PFSK-1 (cell line): ENCODE measurements at regions not wholly inside any gene's neighbourhood (a gene's known extent, or its start where the extent isn't known, plus 50 kb on each side); places are given as distances from the start of the nearest gene placed in this dataset.

Experiments
- FOXP2 ChIP-seq: optimal IDR thresholded peaks from 2 replicates; pipeline ENCODE3; 2011; ENCODE audit warnings: borderline replicate concordance, control low read depth, inconsistent platforms; ENCODE audit not compliant: insufficient read depth; ENCODE audit errors: extremely low read length, extremely low read depth
- POLR2AphosphoS5 ChIP-seq: IDR thresholded peaks from 2 replicates; pipeline ENCODE4 v1.6.1; 2012; ENCODE audit warnings: low read depth, mild to moderate bottlenecking, control low read depth, low read length, moderate library complexity
- SIN3A ChIP-seq: IDR thresholded peaks from 2 replicates; pipeline ENCODE4 v1.6.1; 2012; ENCODE audit warnings: mild to moderate bottlenecking, low read length, moderate library complexity, borderline replicate concordance; ENCODE audit not compliant: insufficient read depth
- TAF1 ChIP-seq: IDR thresholded peaks from 2 replicates; pipeline ENCODE4 v1.6.1; 2012; ENCODE audit warnings: low read length, control low read depth, borderline replicate concordance; ENCODE audit not compliant: insufficient read depth
- TF ChIP-seq, protein P1 (sequence below), 2 experiments: IDR thresholded peaks; 2 replicates each; pipeline versions ENCODE4 v1.6.1 to v1.8.0; 2011 to 2012; ENCODE audit warnings: low read depth in 2 of 2, low read length in 2 of 2, control low read depth in 1 of 2, inconsistent platforms in 1 of 2, mild to moderate bottlenecking in 1 of 2, moderate library complexity in 1 of 2; ENCODE audit not compliant: insufficient read depth in 1 of 2

DNA sequence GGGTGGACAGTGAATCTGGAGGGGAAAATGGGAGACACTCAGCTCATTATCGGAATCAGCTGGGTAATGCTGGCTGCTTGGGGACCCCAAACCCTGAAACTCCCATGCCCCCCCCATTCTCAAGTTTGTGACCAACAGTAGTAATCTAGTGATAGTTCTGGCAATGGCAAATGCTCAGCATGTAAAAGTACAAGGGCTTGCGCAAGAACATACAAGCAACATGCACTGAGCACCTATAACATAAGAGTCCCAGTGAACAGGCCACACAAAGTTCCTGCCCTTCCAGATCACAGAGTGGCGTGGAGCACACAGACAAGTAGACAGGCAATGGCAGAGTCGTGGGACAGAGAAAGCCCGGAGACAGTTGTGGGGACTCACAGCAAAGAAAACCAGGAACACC lies 407.9 kb downstream of the MED13L start:
- TF ChIP-seq, protein P1, sequence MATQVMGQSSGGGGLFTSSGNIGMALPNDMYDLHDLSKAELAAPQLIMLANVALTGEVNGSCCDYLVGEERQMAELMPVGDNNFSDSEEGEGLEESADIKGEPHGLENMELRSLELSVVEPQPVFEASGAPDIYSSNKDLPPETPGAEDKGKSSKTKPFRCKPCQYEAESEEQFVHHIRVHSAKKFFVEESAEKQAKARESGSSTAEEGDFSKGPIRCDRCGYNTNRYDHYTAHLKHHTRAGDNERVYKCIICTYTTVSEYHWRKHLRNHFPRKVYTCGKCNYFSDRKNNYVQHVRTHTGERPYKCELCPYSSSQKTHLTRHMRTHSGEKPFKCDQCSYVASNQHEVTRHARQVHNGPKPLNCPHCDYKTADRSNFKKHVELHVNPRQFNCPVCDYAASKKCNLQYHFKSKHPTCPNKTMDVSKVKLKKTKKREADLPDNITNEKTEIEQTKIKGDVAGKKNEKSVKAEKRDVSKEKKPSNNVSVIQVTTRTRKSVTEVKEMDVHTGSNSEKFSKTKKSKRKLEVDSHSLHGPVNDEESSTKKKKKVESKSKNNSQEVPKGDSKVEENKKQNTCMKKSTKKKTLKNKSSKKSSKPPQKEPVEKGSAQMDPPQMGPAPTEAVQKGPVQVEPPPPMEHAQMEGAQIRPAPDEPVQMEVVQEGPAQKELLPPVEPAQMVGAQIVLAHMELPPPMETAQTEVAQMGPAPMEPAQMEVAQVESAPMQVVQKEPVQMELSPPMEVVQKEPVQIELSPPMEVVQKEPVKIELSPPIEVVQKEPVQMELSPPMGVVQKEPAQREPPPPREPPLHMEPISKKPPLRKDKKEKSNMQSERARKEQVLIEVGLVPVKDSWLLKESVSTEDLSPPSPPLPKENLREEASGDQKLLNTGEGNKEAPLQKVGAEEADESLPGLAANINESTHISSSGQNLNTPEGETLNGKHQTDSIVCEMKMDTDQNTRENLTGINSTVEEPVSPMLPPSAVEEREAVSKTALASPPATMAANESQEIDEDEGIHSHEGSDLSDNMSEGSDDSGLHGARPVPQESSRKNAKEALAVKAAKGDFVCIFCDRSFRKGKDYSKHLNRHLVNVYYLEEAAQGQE (IDR thresholded peaks at IDR 0.05; ENCODE audit: insufficient read depth in 1 of 2, low read depth in 2 of 2, low read length in 2 of 2) = no peak
- TF ChIP-seq FOXP2 (no peak), TAF1 (no peak), POLR2AphosphoS5 (no peak)

GRCh38 chr12:115868624-115869023 lies 408.9 kb downstream of the MED13L start:
- TF ChIP-seq TAF1 = no peak
- no peak for TF ChIP-seq FOXP2
- no peak for TF ChIP-seq POLR2AphosphoS5
- TF ChIP-seq, protein P1 (IDR thresholded peaks at IDR 0.05; ENCODE audit: insufficient read depth in 1 of 2, low read depth in 2 of 2, low read length in 2 of 2) = no peak
- TF ChIP-seq SIN3A = no peak

- TF ChIP-seq, protein P1 (IDR thresholded peaks at IDR 0.05; ENCODE audit: insufficient read depth in 1 of 2, low read depth in 2 of 2, low read length in 2 of 2) = no peak
- no peak for TF ChIP-seq FOXP2
- no peak for TF ChIP-seq POLR2AphosphoS5
- TF ChIP-seq TAF1 = no peak
Measured at GRCh38 chr12:115867854-115868253, 409.6 kb downstream of the MED13L start.

- no peak for TF ChIP-seq POLR2AphosphoS5
Measured at GRCh38 chr12:115866909-115867525, 410.5 kb downstream of the MED13L start.

GRCh38 chr12:115864396-115864795 lies 413.1 kb downstream of the MED13L start:
- TF ChIP-seq FOXP2 (no peak), SIN3A (no peak)

- TF ChIP-seq FOXP2 = no peak
- TF ChIP-seq TAF1 = no peak
- no peak for TF ChIP-seq POLR2AphosphoS5
- no peak for TF ChIP-seq SIN3A
- TF ChIP-seq, protein P1 (IDR thresholded peaks at IDR 0.05; ENCODE audit: insufficient read depth in 1 of 2, low read depth in 2 of 2, low read length in 2 of 2) = no peak
Measured at GRCh38 chr12:115860619-115861018, 416.9 kb downstream of the MED13L start.
